ENCODE measurements at regions not wholly inside any gene's neighbourhood (a gene's known extent, or its start where the extent isn't known, plus 50 kb on each side); places are given as distances from the start of the nearest gene placed in this dataset.
"Not testable (repeated sequence)": the region's sequence is repeated elsewhere in the genome, so short reads cannot be mapped to it uniquely, and the experiment has no call there.

DNA sequence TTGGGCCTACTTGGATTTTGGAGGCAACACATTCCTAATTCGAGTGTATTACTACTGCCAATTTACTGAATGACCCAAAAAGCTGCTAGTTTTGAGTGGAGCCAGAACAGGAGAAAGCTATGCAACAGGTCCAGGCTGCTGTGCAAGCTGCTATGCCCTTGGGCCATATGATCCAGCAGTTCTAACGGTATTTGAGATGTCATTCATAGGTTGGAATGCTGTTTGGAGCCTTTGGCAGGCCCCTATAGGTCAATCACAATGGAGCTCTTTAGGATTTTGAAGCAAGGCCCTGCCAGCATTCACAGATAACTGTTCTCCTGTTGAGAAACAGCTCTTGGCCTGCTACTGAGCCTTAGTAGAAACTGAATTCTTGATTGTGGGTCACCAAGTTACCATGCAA is 368.7 kb downstream of the CDH19 start:
- no peak for ATAC-seq (ENCODE audit: low FRiP score)
- no peak overlapping the region for H3K4me3 ChIP-seq (ENCODE audit: low read length in 2 of 2)
- no peaks in the 10 kb centered on the region for H3K36me3 ChIP-seq (ENCODE audit: control insufficient read depth in 1 of 2, insufficient read depth in 2 of 2, low read length in 1 of 2)
- H3K4me1 ChIP-seq (ENCODE audit: control insufficient read depth in 1 of 2, insufficient read depth in 2 of 2, low read length in 2 of 2), result no peaks in the 10 kb centered on the region
- H3K27ac ChIP-seq (ENCODE audit: low read depth in 1 of 2, low read length in 2 of 2), result no peak overlapping the region
- no peak for DNase-seq
- H3K27me3 ChIP-seq (ENCODE audit: control insufficient read depth in 1 of 2, insufficient read depth in 2 of 2, low read length in 1 of 2), result no peaks in the 10 kb centered on the region
- 45 to 50% methylated on average over 2 of the region's 2 CpGs for WGBS, 2 donors
- H3K9me3 ChIP-seq (ENCODE audit: control insufficient read depth, low read length), result no peaks in the 10 kb centered on the region
- intact Hi-C loops (cut with DNase I), result no loop called here

DNA sequence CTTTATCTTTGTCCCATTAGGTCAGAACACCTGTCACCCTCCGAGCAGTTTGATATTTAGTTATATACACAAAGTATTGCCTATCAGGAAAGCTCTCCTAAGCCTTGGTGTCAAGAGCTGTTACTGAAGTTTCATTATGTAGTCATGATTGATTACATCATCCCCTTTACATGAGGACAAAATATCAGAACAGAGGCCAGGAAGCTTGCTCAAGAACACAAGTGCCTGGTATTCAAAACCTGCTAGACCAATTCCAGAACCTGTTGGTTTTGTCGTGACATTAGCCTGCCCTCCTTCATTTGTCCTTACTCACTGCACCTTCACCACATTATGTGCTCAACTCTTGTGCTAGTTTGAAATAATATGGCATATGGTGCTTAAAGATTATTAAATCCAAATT is 377.1 kb downstream of the CDH19 start:
- DNase-seq, result no peak
- H3K4me3 ChIP-seq (ENCODE audit: low read length in 2 of 2), result no peak overlapping the region
- no peaks in the 10 kb centered on the region for H3K36me3 ChIP-seq (ENCODE audit: control insufficient read depth in 1 of 2, insufficient read depth in 2 of 2, low read length in 1 of 2)
- no peaks in the 10 kb centered on the region for H3K27me3 ChIP-seq (ENCODE audit: control insufficient read depth in 1 of 2, insufficient read depth in 2 of 2, low read length in 1 of 2)
- no peak overlapping the region for H3K27ac ChIP-seq (ENCODE audit: low read depth in 1 of 2, low read length in 2 of 2)
- no peaks in the 10 kb centered on the region for H3K9me3 ChIP-seq (ENCODE audit: control insufficient read depth, low read length)
- no peak for ATAC-seq (ENCODE audit: low FRiP score)
- no peaks in the 10 kb centered on the region for H3K4me1 ChIP-seq (ENCODE audit: control insufficient read depth in 1 of 2, insufficient read depth in 2 of 2, low read length in 2 of 2)
- intact Hi-C loops (cut with DNase I), result no loop called here
- WGBS, 2 donors, result 82 to 91% methylated on average over 2 of the region's 2 CpGs

DNA sequence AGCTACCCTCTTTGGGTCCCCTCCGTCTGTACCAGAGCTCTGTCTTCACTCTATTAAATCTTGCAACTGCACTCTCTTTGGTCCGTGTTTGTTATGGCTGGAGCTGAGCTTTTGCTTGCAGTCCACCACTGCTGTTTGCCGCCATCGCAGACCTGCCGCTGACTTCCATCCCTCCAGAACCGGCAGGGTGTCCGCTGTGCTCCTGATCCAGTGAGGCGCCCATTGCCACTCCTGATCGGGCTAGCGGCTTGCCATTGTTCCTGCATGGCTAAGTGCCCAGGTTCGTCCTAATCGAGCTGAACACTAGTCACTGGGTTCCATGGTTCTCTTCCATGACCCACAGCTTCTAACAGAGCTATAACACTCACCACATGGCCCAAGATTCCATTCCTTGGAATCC is 380.6 kb downstream of the CDH19 start:
- H3K4me1 ChIP-seq (ENCODE audit: control insufficient read depth in 1 of 2, insufficient read depth in 2 of 2, low read length in 2 of 2); DNase-seq; H3K27me3 ChIP-seq (ENCODE audit: control insufficient read depth in 1 of 2, insufficient read depth in 2 of 2, low read length in 1 of 2); H3K9me3 ChIP-seq (ENCODE audit: control insufficient read depth, low read length); H3K27ac ChIP-seq (ENCODE audit: low read depth in 1 of 2, low read length in 2 of 2); H3K4me3 ChIP-seq (ENCODE audit: low read length in 2 of 2); intact Hi-C loops (cut with DNase I); ATAC-seq (ENCODE audit: low FRiP score); H3K36me3 ChIP-seq (ENCODE audit: control insufficient read depth in 1 of 2, insufficient read depth in 2 of 2, low read length in 1 of 2): not testable (repeated sequence)
- WGBS, 2 donors, result 90 to 92% methylated on average over 12 of the region's 12 CpGs

DNA sequence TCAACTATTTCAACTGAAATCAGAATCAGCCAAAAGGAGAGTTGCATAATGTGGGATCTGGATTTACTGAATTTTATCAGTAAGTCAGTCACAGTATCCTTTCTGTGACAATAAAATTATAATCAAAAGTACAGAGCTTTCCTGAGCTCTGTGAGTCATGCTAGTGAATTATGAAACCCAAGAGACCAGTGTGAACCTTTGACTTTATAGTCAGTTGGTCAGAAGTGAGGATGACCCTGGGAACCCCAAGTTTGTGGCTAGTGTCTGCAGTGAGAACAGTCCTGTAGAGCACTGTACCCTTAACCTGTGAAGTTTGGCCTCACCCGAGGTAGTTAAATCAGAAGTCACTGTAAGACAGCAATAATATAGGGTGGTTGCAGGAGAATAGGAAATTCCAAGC is 381.7 kb downstream of the CDH19 start:
- Histone ChIP-seq H3K9me3 (ENCODE audit: control insufficient read depth, low read length) (no peaks in the 10 kb centered on the region), H3K27ac (ENCODE audit: low read depth in 1 of 2, low read length in 2 of 2) (no peak overlapping the region), H3K4me1 (ENCODE audit: control insufficient read depth in 1 of 2, insufficient read depth in 2 of 2, low read length in 2 of 2) (no peaks in the 10 kb centered on the region), H3K27me3 (ENCODE audit: control insufficient read depth in 1 of 2, insufficient read depth in 2 of 2, low read length in 1 of 2) (no peaks in the 10 kb centered on the region), H3K4me3 (ENCODE audit: low read length in 2 of 2) (no peak overlapping the region), H3K36me3 (ENCODE audit: control insufficient read depth in 1 of 2, insufficient read depth in 2 of 2, low read length in 1 of 2) (no peaks in the 10 kb centered on the region)
- ATAC-seq (ENCODE audit: low FRiP score) (no peak), DNase-seq (no peak)
- intact Hi-C loops (cut with DNase I), result no loop called here
- 81 to 86% methylated on average over 1 of the region's 1 CpG for WGBS, 2 donors

DNA sequence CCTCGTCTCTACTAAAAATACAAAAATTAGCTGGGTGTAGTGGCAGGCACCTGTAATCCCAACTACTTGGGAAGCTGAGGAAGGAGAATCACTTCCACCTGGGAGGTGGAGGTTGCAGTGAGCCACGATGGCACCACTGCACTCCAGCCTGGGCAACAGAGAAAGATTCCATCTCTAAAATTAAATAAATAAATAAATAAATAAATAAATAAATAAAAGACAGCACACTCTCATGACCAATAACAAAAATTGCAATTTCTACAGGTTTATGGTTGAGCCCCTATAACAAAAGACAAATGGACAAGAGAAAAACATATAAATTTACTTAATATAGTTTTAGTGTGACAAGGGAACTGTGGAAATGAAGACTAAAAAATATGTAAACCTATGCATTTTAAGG is 384.1 kb downstream of the CDH19 start:
- DNase-seq (no peak), ATAC-seq (ENCODE audit: low FRiP score) (no peak)
- Histone ChIP-seq H3K27ac (ENCODE audit: low read depth in 1 of 2, low read length in 2 of 2) (no peak overlapping the region), H3K27me3 (ENCODE audit: control insufficient read depth in 1 of 2, insufficient read depth in 2 of 2, low read length in 1 of 2) (no peaks in the 10 kb centered on the region), H3K9me3 (ENCODE audit: control insufficient read depth, low read length) (no peaks in the 10 kb centered on the region), H3K4me3 (ENCODE audit: low read length in 2 of 2) (no peak overlapping the region), H3K4me1 (ENCODE audit: control insufficient read depth in 1 of 2, insufficient read depth in 2 of 2, low read length in 2 of 2) (no peaks in the 10 kb centered on the region), H3K36me3 (ENCODE audit: control insufficient read depth in 1 of 2, insufficient read depth in 2 of 2, low read length in 1 of 2) (no peaks in the 10 kb centered on the region)
- intact Hi-C loops (cut with DNase I), result no loop called here
- WGBS, 2 donors, result 75 to 83% methylated on average over 2 of the region's 2 CpGs

DNA sequence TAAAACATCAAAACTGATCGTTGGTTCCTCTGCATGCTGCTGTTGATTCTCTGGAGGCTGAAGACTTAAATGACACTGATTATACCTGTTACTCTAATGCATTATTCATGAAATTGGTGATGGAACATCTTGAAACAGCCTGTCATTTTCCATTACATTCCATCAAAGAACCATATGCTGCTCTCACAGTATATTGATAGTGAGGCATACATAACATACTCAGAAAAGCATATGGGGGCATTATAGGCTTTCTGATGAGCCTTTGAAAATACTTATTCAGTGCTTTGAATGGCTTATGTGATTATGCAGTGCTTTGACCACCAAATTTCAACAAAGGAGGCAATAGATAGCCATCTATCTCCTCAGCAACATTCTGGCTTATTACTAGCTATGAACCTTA is 392.1 kb downstream of the CDH19 start:
- intact Hi-C loops (cut with DNase I), result no loop called here

DNA sequence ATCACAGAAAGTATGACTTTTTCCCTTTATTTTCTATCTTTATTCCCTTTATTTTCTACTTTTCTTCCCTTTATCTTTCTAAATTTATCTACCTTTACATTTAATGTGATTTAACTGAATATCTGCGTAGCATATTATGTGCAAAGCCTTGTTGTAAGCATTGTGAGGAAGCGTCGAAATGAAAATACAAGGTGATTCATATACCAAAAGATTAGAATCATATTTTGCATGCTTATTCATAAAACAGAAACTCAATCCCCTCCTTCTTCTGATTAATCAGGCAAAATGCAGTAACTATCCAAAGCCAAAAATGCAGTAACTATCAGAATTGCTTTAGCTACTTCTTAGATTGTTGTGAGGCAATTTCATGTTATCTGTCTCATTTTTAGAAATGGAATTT is 393.0 kb downstream of the CDH19 start:
- H3K27ac ChIP-seq (ENCODE audit: low read depth in 1 of 2, low read length in 2 of 2), result no peak overlapping the region
- intact Hi-C loops (cut with DNase I), result no loop called here
- no peaks in the 10 kb centered on the region for H3K4me1 ChIP-seq (ENCODE audit: control insufficient read depth in 1 of 2, insufficient read depth in 2 of 2, low read length in 2 of 2)
- no peak for DNase-seq
- no peaks in the 10 kb centered on the region for H3K36me3 ChIP-seq (ENCODE audit: control insufficient read depth in 1 of 2, insufficient read depth in 2 of 2, low read length in 1 of 2)
- no peak for ATAC-seq (ENCODE audit: low FRiP score)
- 86 to 90% methylated on average over 3 of the region's 3 CpGs for WGBS, 2 donors
- no peaks in the 10 kb centered on the region for H3K27me3 ChIP-seq (ENCODE audit: control insufficient read depth in 1 of 2, insufficient read depth in 2 of 2, low read length in 1 of 2)
- no peak overlapping the region for H3K4me3 ChIP-seq (ENCODE audit: low read length in 2 of 2)
- H3K9me3 ChIP-seq (ENCODE audit: control insufficient read depth, low read length), result no peaks in the 10 kb centered on the region

More for the DNA sequence above, 392.1 kb downstream of the CDH19 start:
- Histone ChIP-seq H3K27ac (ENCODE audit: low read depth in 1 of 2, low read length in 2 of 2) (no peak overlapping the region), H3K9me3 (ENCODE audit: control insufficient read depth, low read length) (no peaks in the 10 kb centered on the region), H3K4me1 (ENCODE audit: control insufficient read depth in 1 of 2, insufficient read depth in 2 of 2, low read length in 2 of 2) (no peaks in the 10 kb centered on the region), H3K27me3 (ENCODE audit: control insufficient read depth in 1 of 2, insufficient read depth in 2 of 2, low read length in 1 of 2) (no peaks in the 10 kb centered on the region), H3K4me3 (ENCODE audit: low read length in 2 of 2) (no peak overlapping the region), H3K36me3 (ENCODE audit: control insufficient read depth in 1 of 2, insufficient read depth in 2 of 2, low read length in 1 of 2) (no peaks in the 10 kb centered on the region)
- 64 to 68% methylated on average over 1 of the region's 1 CpG for WGBS, 2 donors
- DNase-seq, result no peak
- ATAC-seq (ENCODE audit: low FRiP score), result no peak

DNA sequence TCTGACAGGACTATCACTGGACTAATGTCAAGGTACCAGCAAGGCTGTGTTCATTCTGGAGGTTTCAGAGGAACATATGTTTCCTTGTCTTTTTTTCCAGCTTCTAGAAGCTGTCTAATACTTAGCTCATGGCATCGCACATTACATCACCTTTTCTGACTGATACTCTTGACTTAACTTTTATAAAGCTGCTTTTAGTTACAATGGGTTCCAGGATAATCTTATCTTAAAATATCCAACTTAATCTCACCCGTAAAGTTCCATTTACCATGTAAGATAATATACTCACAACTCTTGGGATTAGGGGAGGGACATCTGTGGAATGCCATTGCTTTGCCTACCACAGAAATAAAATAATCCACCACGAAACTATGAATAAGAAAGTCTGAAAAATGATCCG is 394.2 kb downstream of the CDH19 start:
- 39 to 48% methylated on average over 4 of the region's 4 CpGs for WGBS, 2 donors
- no peaks in the 10 kb centered on the region for H3K4me1 ChIP-seq (ENCODE audit: control insufficient read depth in 1 of 2, insufficient read depth in 2 of 2, low read length in 2 of 2)
- no peak overlapping the region for H3K4me3 ChIP-seq (ENCODE audit: low read length in 2 of 2)

DNA sequence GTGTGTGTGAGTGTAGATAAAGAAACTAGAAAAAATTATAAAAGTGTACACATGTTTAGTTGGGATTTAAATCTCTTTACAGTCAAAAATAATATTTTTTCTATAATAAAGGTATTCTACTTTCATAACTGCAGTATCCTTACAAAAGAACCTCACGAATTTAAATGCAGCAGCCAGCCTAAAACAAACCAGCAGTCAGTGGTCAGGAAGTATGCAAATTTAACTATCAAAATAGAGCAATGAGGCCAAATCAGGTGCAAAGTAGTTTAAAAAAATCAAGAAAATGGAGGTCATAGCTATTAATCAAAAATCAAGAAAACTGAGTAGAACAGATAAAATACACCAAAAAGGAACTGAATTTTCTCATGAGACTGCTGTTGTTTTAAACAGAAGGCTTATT is 407.1 kb downstream of the CDH19 start:
- DNase-seq (no peak), ATAC-seq (ENCODE audit: low FRiP score) (no peak)
- Histone ChIP-seq H3K27me3 (ENCODE audit: control insufficient read depth in 1 of 2, insufficient read depth in 2 of 2, low read length in 1 of 2) (no peaks in the 10 kb centered on the region), H3K4me1 (ENCODE audit: control insufficient read depth in 1 of 2, insufficient read depth in 2 of 2, low read length in 2 of 2) (no peaks in the 10 kb centered on the region), H3K36me3 (ENCODE audit: control insufficient read depth in 1 of 2, insufficient read depth in 2 of 2, low read length in 1 of 2) (no peaks in the 10 kb centered on the region), H3K9me3 (ENCODE audit: control insufficient read depth, low read length) (no peaks in the 10 kb centered on the region), H3K27ac (ENCODE audit: low read depth in 1 of 2, low read length in 2 of 2) (no peak overlapping the region), H3K4me3 (ENCODE audit: low read length in 2 of 2) (no peak overlapping the region)
- intact Hi-C loops (cut with DNase I), result no loop called here
- 0% methylated on average over 1 of the region's 1 CpG for WGBS, 2 donors

More for the DNA sequence above, 394.2 kb downstream of the CDH19 start:
- ATAC-seq (ENCODE audit: low FRiP score) (no peak), DNase-seq (no peak)
- no peak overlapping the region for H3K27ac ChIP-seq (ENCODE audit: low read depth in 1 of 2, low read length in 2 of 2)
- intact Hi-C loops (cut with DNase I), result no loop called here
- H3K36me3 ChIP-seq (ENCODE audit: control insufficient read depth in 1 of 2, insufficient read depth in 2 of 2, low read length in 1 of 2), result no peaks in the 10 kb centered on the region
- H3K27me3 ChIP-seq (ENCODE audit: control insufficient read depth in 1 of 2, insufficient read depth in 2 of 2, low read length in 1 of 2), result no peaks in the 10 kb centered on the region
- H3K9me3 ChIP-seq (ENCODE audit: control insufficient read depth, low read length), result no peaks in the 10 kb centered on the region
